Bronchial epithelial cell (primary cell): ENCODE measurements at regions not wholly inside any gene's neighbourhood (a gene's known extent, or its start where the extent isn't known, plus 50 kb on each side); places are given as distances from the start of the nearest gene placed in this dataset.

Source experiments
- DNase-seq: peaks from one replicate; pipeline ENCODE4 v3.0.0-alpha.2; 2010; ENCODE audit warnings: low read depth
- FAIRE-seq: peaks from 2 replicates; lab custom pipeline; 2011; peaks lifted over from hg19 to GRCh38; lab: Jason Lieb, UNC
- H3K27me3 ChIP-seq: 2 replicates; pipeline ENCODE4 v1.5.1; 2011; ENCODE audit warnings: low read length; ENCODE audit not compliant: control insufficient read depth, insufficient read depth
- H3K36me3 ChIP-seq: 2 replicates; pipeline ENCODE4 v1.5.1; 2011; ENCODE audit warnings: low read length; ENCODE audit not compliant: control insufficient read depth, insufficient read depth
- H3K4me3 ChIP-seq: 2 replicates; pipeline ENCODE4 v1.5.1; 2011; ENCODE audit warnings: mild to moderate bottlenecking, low read depth, low read length, control low read depth
- TF ChIP-seq, protein P1 (sequence below): IDR thresholded peaks from 2 replicates; pipeline ENCODE4 v1.5.1; 2011; ENCODE audit warnings: mild to moderate bottlenecking, moderate library complexity, low read length, control low read depth, inconsistent platforms; ENCODE audit not compliant: insufficient read depth, severe bottlenecking

DNA sequence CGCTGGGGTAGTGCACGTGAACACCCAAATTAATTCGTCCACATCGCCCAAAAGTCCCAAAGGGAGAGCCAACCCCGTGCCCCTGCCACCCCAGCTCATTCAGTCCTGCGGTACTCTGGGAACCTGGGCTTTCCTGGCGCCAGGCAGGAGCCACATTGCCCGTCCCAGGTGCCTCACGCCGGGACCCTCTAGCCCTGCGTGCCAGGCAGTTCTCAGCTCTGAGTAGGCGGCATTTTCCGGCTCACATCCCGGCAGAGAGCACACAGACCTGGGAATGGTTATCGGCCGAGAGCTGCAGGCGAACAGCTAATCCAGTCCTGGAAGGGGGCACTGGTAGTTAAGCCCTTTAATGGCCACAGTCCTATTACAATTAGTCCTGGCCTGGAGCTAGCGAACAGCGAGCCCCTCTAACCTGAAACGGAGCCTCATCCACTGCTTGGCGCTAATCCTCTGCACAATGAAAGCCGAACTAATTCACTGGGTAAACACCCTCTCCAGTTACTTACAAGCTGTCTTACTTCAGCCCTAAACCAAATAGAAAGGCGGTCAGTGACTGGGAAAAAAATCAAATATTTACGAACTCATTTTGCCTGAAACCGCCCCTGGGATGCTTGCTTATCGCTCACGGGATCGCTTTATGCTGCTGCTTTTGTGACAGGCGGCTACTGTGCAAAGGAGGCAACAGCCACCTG, 254.6 kb upstream of the SOX14 start:
- no peak overlapping the region for H3K4me3 ChIP-seq
- DNase-seq (no peak), FAIRE-seq (no peak)
- H3K36me3 ChIP-seq, result no peaks in the 10 kb centered on the region
- no peaks in the 10 kb centered on the region for H3K27me3 ChIP-seq
- TF ChIP-seq, protein P1, sequence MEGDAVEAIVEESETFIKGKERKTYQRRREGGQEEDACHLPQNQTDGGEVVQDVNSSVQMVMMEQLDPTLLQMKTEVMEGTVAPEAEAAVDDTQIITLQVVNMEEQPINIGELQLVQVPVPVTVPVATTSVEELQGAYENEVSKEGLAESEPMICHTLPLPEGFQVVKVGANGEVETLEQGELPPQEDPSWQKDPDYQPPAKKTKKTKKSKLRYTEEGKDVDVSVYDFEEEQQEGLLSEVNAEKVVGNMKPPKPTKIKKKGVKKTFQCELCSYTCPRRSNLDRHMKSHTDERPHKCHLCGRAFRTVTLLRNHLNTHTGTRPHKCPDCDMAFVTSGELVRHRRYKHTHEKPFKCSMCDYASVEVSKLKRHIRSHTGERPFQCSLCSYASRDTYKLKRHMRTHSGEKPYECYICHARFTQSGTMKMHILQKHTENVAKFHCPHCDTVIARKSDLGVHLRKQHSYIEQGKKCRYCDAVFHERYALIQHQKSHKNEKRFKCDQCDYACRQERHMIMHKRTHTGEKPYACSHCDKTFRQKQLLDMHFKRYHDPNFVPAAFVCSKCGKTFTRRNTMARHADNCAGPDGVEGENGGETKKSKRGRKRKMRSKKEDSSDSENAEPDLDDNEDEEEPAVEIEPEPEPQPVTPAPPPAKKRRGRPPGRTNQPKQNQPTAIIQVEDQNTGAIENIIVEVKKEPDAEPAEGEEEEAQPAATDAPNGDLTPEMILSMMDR, result no peak

DNA sequence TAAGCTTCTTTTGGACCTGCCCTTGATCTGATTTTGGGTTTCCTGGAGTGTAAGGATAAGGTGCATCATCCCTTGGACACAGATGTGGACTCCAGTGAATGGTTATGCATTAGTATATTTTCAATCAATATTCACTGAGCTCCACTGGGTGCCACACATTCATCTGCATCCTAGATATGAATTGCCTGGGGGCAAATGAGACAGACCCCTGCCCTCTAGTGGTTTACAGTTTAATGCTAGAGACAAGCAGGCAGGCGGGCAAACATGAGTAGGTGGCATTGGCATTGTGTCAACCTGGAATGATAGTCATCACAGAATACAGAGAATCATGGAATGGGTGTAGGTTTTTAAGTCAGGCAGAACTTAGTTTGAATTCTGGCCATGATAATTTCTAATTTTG, 252.5 kb upstream of the SOX14 start:
- TF ChIP-seq, protein P1, result no peak
- Histone ChIP-seq H3K4me3 (no peak overlapping the region), H3K27me3 (no peaks in the 10 kb centered on the region), H3K36me3 (no peaks in the 10 kb centered on the region)
- DNase-seq (no peak), FAIRE-seq (no peak)

DNA sequence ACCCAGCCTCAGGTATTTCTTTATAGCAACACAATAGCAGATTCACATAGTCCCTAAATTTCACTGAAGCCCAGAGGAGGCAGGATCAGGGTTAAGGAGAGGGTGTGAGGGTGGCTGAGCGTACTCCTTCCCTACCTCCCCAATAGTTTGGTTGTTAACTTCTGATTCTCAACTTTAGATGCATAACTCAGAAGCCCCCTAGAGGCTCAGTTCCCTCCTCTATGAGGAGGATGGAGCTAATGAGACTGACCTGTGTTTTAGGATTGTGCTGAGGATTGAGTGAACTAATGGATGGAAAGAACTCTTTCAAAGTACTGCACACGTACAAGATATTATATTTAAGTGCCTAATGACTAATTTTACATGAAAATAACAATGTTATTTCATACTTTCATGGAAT, 249.3 kb upstream of the SOX14 start:
- no peak for FAIRE-seq

DNA sequence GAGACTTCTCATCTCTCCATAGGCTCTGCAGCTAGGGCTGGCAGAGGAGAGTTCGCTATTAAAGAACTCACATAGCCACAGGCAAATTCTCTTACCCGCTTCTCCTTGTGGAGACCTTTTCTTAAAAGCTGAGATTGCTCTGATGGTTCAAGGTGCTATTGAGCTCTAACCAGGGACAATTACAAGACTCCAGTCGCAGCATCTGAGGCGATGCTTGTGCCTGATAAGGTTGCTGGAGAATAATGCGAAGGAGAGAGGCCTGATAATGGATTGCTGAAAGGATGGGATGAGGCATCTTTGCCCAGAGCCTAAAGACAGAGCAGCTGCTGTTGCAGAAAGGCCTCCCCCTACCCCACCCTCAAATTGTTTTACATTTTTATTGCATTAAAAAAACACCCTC, 244.5 kb upstream of the SOX14 start:
- Histone ChIP-seq H3K36me3 (no peaks in the 10 kb centered on the region), H3K27me3 (no peaks in the 10 kb centered on the region), H3K4me3 (no peak overlapping the region)
- TF ChIP-seq, protein P1, result no peak
- FAIRE-seq (no peak), DNase-seq (no peak)

More for the DNA sequence above, 249.3 kb upstream of the SOX14 start:
- H3K36me3 ChIP-seq, result no peaks in the 10 kb centered on the region
- H3K27me3 ChIP-seq, result no peaks in the 10 kb centered on the region
- H3K4me3 ChIP-seq, result no peak overlapping the region
- TF ChIP-seq, protein P1, result no peak
- no peak for DNase-seq

DNA sequence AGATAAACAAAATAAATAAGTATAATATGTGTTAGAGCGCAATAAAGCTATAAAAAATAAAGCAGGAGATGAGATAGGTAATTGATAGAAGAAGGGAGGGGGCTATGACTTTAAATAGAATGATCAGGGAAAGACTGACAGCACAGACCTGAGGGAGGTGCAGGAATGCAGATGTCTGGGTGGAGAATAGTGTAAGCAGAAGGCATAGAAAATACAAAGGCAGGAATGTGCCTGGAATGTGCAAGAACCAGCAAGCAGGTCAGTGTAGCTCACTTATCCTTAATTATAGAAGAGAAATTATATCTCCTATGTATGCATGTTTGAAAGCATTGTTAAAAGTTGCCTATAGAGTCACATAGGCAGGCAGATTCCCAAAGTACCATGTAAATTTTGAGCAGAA, 239.4 kb upstream of the SOX14 start:
- no peak for DNase-seq
- no peak for FAIRE-seq
- TF ChIP-seq, protein P1, result no peak
- no peaks in the 10 kb centered on the region for H3K27me3 ChIP-seq
- H3K36me3 ChIP-seq, result no peaks in the 10 kb centered on the region
- H3K4me3 ChIP-seq, result no peak overlapping the region

DNA sequence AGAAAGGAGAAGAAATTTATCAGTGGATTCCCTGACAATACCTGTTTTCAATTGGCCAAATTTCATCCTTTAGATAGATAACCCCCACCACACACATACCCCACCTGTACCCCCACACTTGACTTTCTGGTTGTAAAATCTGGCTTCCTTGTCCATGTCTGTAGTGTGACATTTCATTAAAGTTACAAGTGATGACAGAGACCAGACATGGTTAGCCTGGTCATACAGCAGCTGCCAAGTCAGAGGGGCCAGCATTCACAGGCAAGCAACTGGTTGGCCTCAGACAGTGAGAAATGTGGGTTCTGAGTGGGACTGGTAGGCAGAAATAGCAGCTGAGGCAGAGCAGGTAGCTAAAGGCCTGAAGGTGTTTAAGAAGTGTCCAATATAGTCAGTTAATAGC, 238.6 kb upstream of the SOX14 start:
- no peaks in the 10 kb centered on the region for H3K36me3 ChIP-seq
- TF ChIP-seq, protein P1, result no peak
- no peak for FAIRE-seq
- H3K27me3 ChIP-seq, result no peaks in the 10 kb centered on the region
- DNase-seq, result no peak
- H3K4me3 ChIP-seq, result no peak overlapping the region
